RWPE2 (cell line): ENCODE measurements at regions not wholly inside any gene's neighbourhood (a gene's known extent, or its start where the extent isn't known, plus 50 kb on each side); places are given as distances from the start of the nearest gene placed in this dataset.

ENCODE experiments used
- ATAC-seq: fragments of 200-7000 bp; cut with Tn5 transposase; 3 replicates; pipeline ENCODE4 v1.9.1; 2021; ENCODE audit warnings: low read depth
- DNase-seq: peaks from one replicate; pipeline ENCODE4 v3.0.0-alpha.2; 2020; ENCODE audit warnings: low spot score
- H3K27ac ChIP-seq: fragments of 450-650 bp; 2 replicates; pipeline ENCODE4 v1.5.1; 2017; ENCODE audit warnings: mild to moderate bottlenecking; ENCODE audit not compliant: poor library complexity, severe bottlenecking
- H3K27me3 ChIP-seq: fragments of 250-450 bp; sonication (Bioruptor Pico); 2 replicates; pipeline ENCODE4 v1.5.1; 2021; ENCODE audit warnings: mild to moderate bottlenecking, moderate library complexity; ENCODE audit not compliant: insufficient read depth, poor library complexity, severe bottlenecking
- H3K36me3 ChIP-seq: fragments of 250-450 bp; sonication (Bioruptor Pico); 2 replicates; pipeline ENCODE4 v1.5.1; 2020; ENCODE audit warnings: low read depth, mild to moderate bottlenecking, moderate library complexity
- H3K4me1 ChIP-seq: fragments of 250-450 bp; sonication (Bioruptor Pico); 2 replicates; pipeline ENCODE4 v1.5.1; 2021; ENCODE audit warnings: mild to moderate bottlenecking, moderate library complexity; ENCODE audit not compliant: insufficient read depth, poor library complexity, severe bottlenecking
- H3K4me3 ChIP-seq: fragments of 250-450 bp; sonication (Bioruptor Pico); 2 replicates; pipeline ENCODE4 v1.5.1; 2021; ENCODE audit warnings: mild to moderate bottlenecking, moderate library complexity; ENCODE audit not compliant: severe bottlenecking
- H3K9me3 ChIP-seq: fragments of 250-450 bp; sonication (Bioruptor Pico); 2 replicates; pipeline ENCODE4 v1.5.1; 2021; ENCODE audit warnings: mild to moderate bottlenecking, moderate library complexity; ENCODE audit not compliant: severe bottlenecking
- TF ChIP-seq, protein P1 (sequence below): fragments of 450-650 bp; IDR thresholded peaks from one replicate; pipeline ENCODE4 v1.5.1; 2017; ENCODE audit warnings: mild to moderate bottlenecking, moderate library complexity; ENCODE audit not compliant: poor library complexity, severe bottlenecking

- H3K27me3 ChIP-seq, result no peaks in the 10 kb centered on the region
- TF ChIP-seq, protein P1, sequence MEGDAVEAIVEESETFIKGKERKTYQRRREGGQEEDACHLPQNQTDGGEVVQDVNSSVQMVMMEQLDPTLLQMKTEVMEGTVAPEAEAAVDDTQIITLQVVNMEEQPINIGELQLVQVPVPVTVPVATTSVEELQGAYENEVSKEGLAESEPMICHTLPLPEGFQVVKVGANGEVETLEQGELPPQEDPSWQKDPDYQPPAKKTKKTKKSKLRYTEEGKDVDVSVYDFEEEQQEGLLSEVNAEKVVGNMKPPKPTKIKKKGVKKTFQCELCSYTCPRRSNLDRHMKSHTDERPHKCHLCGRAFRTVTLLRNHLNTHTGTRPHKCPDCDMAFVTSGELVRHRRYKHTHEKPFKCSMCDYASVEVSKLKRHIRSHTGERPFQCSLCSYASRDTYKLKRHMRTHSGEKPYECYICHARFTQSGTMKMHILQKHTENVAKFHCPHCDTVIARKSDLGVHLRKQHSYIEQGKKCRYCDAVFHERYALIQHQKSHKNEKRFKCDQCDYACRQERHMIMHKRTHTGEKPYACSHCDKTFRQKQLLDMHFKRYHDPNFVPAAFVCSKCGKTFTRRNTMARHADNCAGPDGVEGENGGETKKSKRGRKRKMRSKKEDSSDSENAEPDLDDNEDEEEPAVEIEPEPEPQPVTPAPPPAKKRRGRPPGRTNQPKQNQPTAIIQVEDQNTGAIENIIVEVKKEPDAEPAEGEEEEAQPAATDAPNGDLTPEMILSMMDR, result no peak
- ATAC-seq (no peak), DNase-seq (no peak)
- H3K4me3 ChIP-seq, result no peak overlapping the region
- H3K9me3 ChIP-seq, result no peaks in the 10 kb centered on the region
- H3K36me3 ChIP-seq, result no peaks in the 10 kb centered on the region
- H3K4me1 ChIP-seq, result peaks cover 4% of the 10 kb centered on the region
- no peak overlapping the region for H3K27ac ChIP-seq
Measured at GRCh38 chr6:102848796-102849195, 1455.3 kb downstream of the GRIK2 start.

- Histone ChIP-seq H3K27me3 (no peaks in the 10 kb centered on the region), H3K9me3 (no peaks in the 10 kb centered on the region), H3K36me3 (no peaks in the 10 kb centered on the region), H3K27ac (no peak overlapping the region), H3K4me3 (no peak overlapping the region), H3K4me1 (peaks cover 4% of the 10 kb centered on the region)
- TF ChIP-seq, protein P1, result no peak
- ATAC-seq, result no peak
- no peak for DNase-seq
Measured at GRCh38 chr6:102848210-102848609, 1454.7 kb downstream of the GRIK2 start.

GRCh38 chr6:102841060-102841459 is 1447.6 kb downstream of the GRIK2 start:
- no peak overlapping the region for H3K4me3 ChIP-seq
- DNase-seq (no peak), ATAC-seq (no peak)
- H3K27ac ChIP-seq, result no peak overlapping the region
- H3K9me3 ChIP-seq, result no peaks in the 10 kb centered on the region
- TF ChIP-seq, protein P1, result no peak
- no peaks in the 10 kb centered on the region for H3K27me3 ChIP-seq
- H3K4me1 ChIP-seq, result no peaks in the 10 kb centered on the region
- H3K36me3 ChIP-seq, result no peaks in the 10 kb centered on the region

- H3K27me3 ChIP-seq, result no peaks in the 10 kb centered on the region
- no peak for ATAC-seq
- H3K4me3 ChIP-seq, result no peak overlapping the region
- H3K9me3 ChIP-seq, result no peaks in the 10 kb centered on the region
- DNase-seq, result no peak
- TF ChIP-seq, protein P1, result no peak
- H3K27ac ChIP-seq, result no peak overlapping the region
- no peaks in the 10 kb centered on the region for H3K4me1 ChIP-seq
- H3K36me3 ChIP-seq, result no peaks in the 10 kb centered on the region
Measured at GRCh38 chr6:102832021-102832420, 1438.5 kb downstream of the GRIK2 start.

DNA sequence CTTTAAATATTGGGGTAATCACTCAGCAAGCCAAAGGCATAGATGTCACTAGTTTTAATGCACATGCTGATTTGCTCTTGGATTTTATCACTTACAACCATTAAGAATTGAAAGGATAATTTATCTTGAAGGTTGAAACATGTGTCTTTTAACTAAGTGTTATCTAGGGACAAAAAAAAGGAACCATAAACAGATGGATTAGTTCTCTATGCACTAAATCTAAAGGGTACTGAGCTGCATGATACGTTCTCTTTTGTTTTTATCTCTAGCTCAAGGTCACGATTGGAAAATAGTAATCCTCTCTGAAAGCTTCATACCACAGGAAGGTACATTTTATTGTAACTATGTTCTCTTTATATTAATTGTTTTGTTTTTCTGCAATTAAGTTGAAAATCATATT is 1426.6 kb downstream of the GRIK2 start:
- Histone ChIP-seq H3K4me1 (no peaks in the 10 kb centered on the region), H3K27ac (no peak overlapping the region)

More for the DNA sequence above, 1426.6 kb downstream of the GRIK2 start:
- H3K36me3 ChIP-seq, result no peaks in the 10 kb centered on the region
- H3K9me3 ChIP-seq, result no peaks in the 10 kb centered on the region
- TF ChIP-seq, protein P1, result no peak
- no peak overlapping the region for H3K4me3 ChIP-seq
- DNase-seq (no peak), ATAC-seq (no peak)
- H3K27me3 ChIP-seq, result no peaks in the 10 kb centered on the region
